Neural progenitor cell (in vitro differentiated cells): ENCODE measurements at regions not wholly inside any gene's neighbourhood (a gene's known extent, or its start where the extent isn't known, plus 50 kb on each side); places are given as distances from the start of the nearest gene placed in this dataset.

Experiments
- DNase-seq: peaks from one replicate; pipeline ENCODE4 v3.0.0-alpha.2; 2016; ENCODE audit warnings: low spot score
- H2AFZ ChIP-seq: fragments of 200-600 bp; sonication (generic); replicated peaks from 2 replicates; pipeline ENCODE4 v1.6.1; 2016; ENCODE audit warnings: antibody characterized with exemption
- H3F3A ChIP-seq: fragments of 200-600 bp; sonication (generic); 2 replicates; pipeline ENCODE4 v1.6.1; 2016; ENCODE audit warnings: antibody characterized with exemption, low read depth
- H3K27ac ChIP-seq: fragments of 200-600 bp; sonication (generic); 2 replicates; pipeline ENCODE4 v1.5.1; 2016; ENCODE audit warnings: mild to moderate bottlenecking
- H3K27me3 ChIP-seq: fragments of 200-600 bp; sonication (generic); 2 replicates; pipeline ENCODE4 v1.6.1; 2016; ENCODE audit warnings: mild to moderate bottlenecking, moderate library complexity
- H3K36me3 ChIP-seq: fragments of 200-600 bp; sonication (generic); 2 replicates; pipeline ENCODE4 v1.5.1; 2016
- H3K4me1 ChIP-seq: fragments of 200-600 bp; sonication (generic); 2 replicates; pipeline ENCODE4 v1.6.1; 2016; ENCODE audit warnings: mixed run types
- H3K4me2 ChIP-seq: fragments of 200-600 bp; sonication (generic); 2 replicates; pipeline ENCODE4 v1.6.1; 2016
- H3K4me3 ChIP-seq: fragments of 200-600 bp; sonication (generic); 2 replicates; pipeline ENCODE4 v1.5.1; 2016
- H3K79me2 ChIP-seq: fragments of 200-600 bp; sonication (generic); 2 replicates; pipeline ENCODE4 v1.6.1; 2016; ENCODE audit warnings: low read depth
- H3K9ac ChIP-seq: fragments of 200-600 bp; sonication (generic); 2 replicates; pipeline ENCODE4 v1.6.1; 2016
- H3K9me3 ChIP-seq: fragments of 200-600 bp; sonication (generic); 2 replicates; pipeline ENCODE4 v1.5.1; 2016; ENCODE audit warnings: low read depth
- H4K20me1 ChIP-seq: fragments of 200-600 bp; sonication (generic); 2 replicates; pipeline ENCODE4 v1.6.1; 2016; ENCODE audit warnings: low read depth
- H3K27ac Mint-ChIP-seq: 3 replicates; pipeline ENCODE4 v1.8.0; 2021; ENCODE audit warnings: mixed read lengths
- H3K27me3 Mint-ChIP-seq: 2 replicates; pipeline ENCODE4 v1.8.0; 2022; ENCODE audit warnings: low read depth, mild to moderate bottlenecking, inconsistent platforms, moderate library complexity, mixed read lengths; ENCODE audit not compliant: insufficient read depth
- H3K36me3 Mint-ChIP-seq: 3 replicates; pipeline ENCODE4 v1.8.0; 2021; ENCODE audit warnings: mixed read lengths
- H3K4me1 Mint-ChIP-seq: 3 replicates; pipeline ENCODE4 v1.8.0; 2021; ENCODE audit warnings: mixed read lengths
- H3K4me3 Mint-ChIP-seq: 3 replicates; pipeline ENCODE4 v1.8.0; 2021; ENCODE audit warnings: mild to moderate bottlenecking, moderate library complexity, mixed read lengths
- H3K9me3 Mint-ChIP-seq: 3 replicates; pipeline ENCODE4 v1.8.0; 2020; ENCODE audit warnings: mixed read lengths
- CTCF ChIP-seq: fragments of 200-600 bp; sonication (generic); IDR thresholded peaks from 2 replicates; pipeline ENCODE4 v1.5.1; 2017; ENCODE audit warnings: antibody characterized with exemption, mild to moderate bottlenecking
- EZH2 ChIP-seq: fragments of 200-600 bp; sonication (generic); IDR thresholded peaks from 2 replicates; pipeline ENCODE4 v1.6.1; 2017; ENCODE audit warnings: antibody characterized with exemption, mild to moderate bottlenecking, moderate library complexity
- EZH2phosphoT487 ChIP-seq: fragments of 200-600 bp; sonication (generic); IDR thresholded peaks from 2 replicates; pipeline ENCODE4 v1.6.1; 2017; ENCODE audit warnings: antibody characterized with exemption

- peaks cover 3% of the 10 kb centered on the region for H3K9me3 Mint-ChIP-seq
- peak overlapping the region; percentile 75 for H3K27ac Mint-ChIP-seq
- no peaks in the 10 kb centered on the region for H3K36me3 Mint-ChIP-seq
- H3K27ac ChIP-seq = no peak overlapping the region
- H3K4me2 ChIP-seq = no peak overlapping the region
- TF ChIP-seq EZH2phosphoT487 (no peak), CTCF (no peak), EZH2 (no peak)
- H3K4me1 Mint-ChIP-seq = peaks cover 16% of the 10 kb centered on the region
- no peaks in the 10 kb centered on the region for H4K20me1 ChIP-seq
- no peaks in the 10 kb centered on the region for H3K4me1 ChIP-seq
- H3K27me3 ChIP-seq = no peaks in the 10 kb centered on the region
- H3K27me3 Mint-ChIP-seq = peaks cover 2% of the 10 kb centered on the region
- no peaks in the 10 kb centered on the region for H3K9me3 ChIP-seq
- H2AFZ ChIP-seq = peak overlapping the region; percentile 60
- H3K4me3 ChIP-seq = no peak overlapping the region
- H3K36me3 ChIP-seq = no peaks in the 10 kb centered on the region
- H3K4me3 Mint-ChIP-seq = no peak overlapping the region
- H3F3A ChIP-seq = no peaks in the 10 kb centered on the region
- no peak overlapping the region for H3K9ac ChIP-seq
- no peaks in the 10 kb centered on the region for H3K79me2 ChIP-seq
- no peak for DNase-seq
Measured at GRCh38 chr3:150172356-150172755, 201.7 kb upstream of the PFN2 start.

GRCh38 chr3:150170852-150171520 lies 200.3 kb upstream of the PFN2 start:
- Histone ChIP-seq H2AFZ (no peak overlapping the region), H3K27ac (no peak overlapping the region), H3K36me3 (no peaks in the 10 kb centered on the region), H3F3A (no peaks in the 10 kb centered on the region), H4K20me1 (no peaks in the 10 kb centered on the region), H3K27me3 (no peaks in the 10 kb centered on the region), H3K9me3 (no peaks in the 10 kb centered on the region), H3K4me1 (no peaks in the 10 kb centered on the region), H3K4me3 (no peak overlapping the region), H3K9ac (no peak overlapping the region), H3K79me2 (no peaks in the 10 kb centered on the region), H3K4me2 (no peak overlapping the region)
- Mint-ChIP-seq H3K4me1 (peaks cover 16% of the 10 kb centered on the region), H3K9me3 (peaks cover 3% of the 10 kb centered on the region), H3K36me3 (no peaks in the 10 kb centered on the region), H3K27me3 (peaks cover 2% of the 10 kb centered on the region), H3K4me3 (no peak overlapping the region), H3K27ac (no peak overlapping the region)
- DNase-seq = no peak
- no peak for TF ChIP-seq EZH2

GRCh38 chr3:150169330-150169940 lies 198.7 kb upstream of the PFN2 start:
- peaks cover 2% of the 10 kb centered on the region for H3K27me3 Mint-ChIP-seq
- no peak overlapping the region for H3K27ac Mint-ChIP-seq
- no peak for DNase-seq
- Histone ChIP-seq H4K20me1 (no peaks in the 10 kb centered on the region), H3K4me2 (no peak overlapping the region), H3K27ac (no peak overlapping the region), H3K9ac (no peak overlapping the region), H3K27me3 (no peaks in the 10 kb centered on the region), H3K4me1 (peaks cover 6% of the 10 kb centered on the region), H2AFZ (no peak overlapping the region), H3K4me3 (no peak overlapping the region), H3K9me3 (no peaks in the 10 kb centered on the region), H3F3A (no peaks in the 10 kb centered on the region), H3K79me2 (no peaks in the 10 kb centered on the region), H3K36me3 (no peaks in the 10 kb centered on the region)
- no peaks in the 10 kb centered on the region for H3K36me3 Mint-ChIP-seq
- peaks cover 19% of the 10 kb centered on the region for H3K4me1 Mint-ChIP-seq
- no peak for TF ChIP-seq EZH2
- no peak for TF ChIP-seq EZH2phosphoT487
- TF ChIP-seq CTCF = no peak
- no peak overlapping the region for H3K4me3 Mint-ChIP-seq
- no peaks in the 10 kb centered on the region for H3K9me3 Mint-ChIP-seq

GRCh38 chr3:150168698-150169097 lies 198.0 kb upstream of the PFN2 start:
- no peak overlapping the region for H3K27ac ChIP-seq
- peaks cover 6% of the 10 kb centered on the region for H3K4me1 ChIP-seq
- H3K27me3 Mint-ChIP-seq = peaks cover 2% of the 10 kb centered on the region

More at GRCh38 chr3:150168698-150169097, 198.0 kb upstream of the PFN2 start:
- Histone ChIP-seq H3K27me3 (no peaks in the 10 kb centered on the region), H3K9ac (no peak overlapping the region), H3K9me3 (no peaks in the 10 kb centered on the region), H3K79me2 (no peaks in the 10 kb centered on the region), H3K36me3 (no peaks in the 10 kb centered on the region), H2AFZ (no peak overlapping the region), H3F3A (no peaks in the 10 kb centered on the region), H3K4me3 (no peak overlapping the region), H4K20me1 (no peaks in the 10 kb centered on the region), H3K4me2 (no peak overlapping the region)
- no peak for DNase-seq
- no peaks in the 10 kb centered on the region for H3K36me3 Mint-ChIP-seq
- TF ChIP-seq EZH2 = no peak
- H3K9me3 Mint-ChIP-seq = no peaks in the 10 kb centered on the region
- H3K27ac Mint-ChIP-seq = no peak overlapping the region
- H3K4me3 Mint-ChIP-seq = no peak overlapping the region
- H3K4me1 Mint-ChIP-seq = peaks cover 15% of the 10 kb centered on the region
